ENCODE measurements at regions not wholly inside any gene's neighbourhood (a gene's known extent, or its start where the extent isn't known, plus 50 kb on each side); places are given as distances from the start of the nearest gene placed in this dataset.

DNA sequence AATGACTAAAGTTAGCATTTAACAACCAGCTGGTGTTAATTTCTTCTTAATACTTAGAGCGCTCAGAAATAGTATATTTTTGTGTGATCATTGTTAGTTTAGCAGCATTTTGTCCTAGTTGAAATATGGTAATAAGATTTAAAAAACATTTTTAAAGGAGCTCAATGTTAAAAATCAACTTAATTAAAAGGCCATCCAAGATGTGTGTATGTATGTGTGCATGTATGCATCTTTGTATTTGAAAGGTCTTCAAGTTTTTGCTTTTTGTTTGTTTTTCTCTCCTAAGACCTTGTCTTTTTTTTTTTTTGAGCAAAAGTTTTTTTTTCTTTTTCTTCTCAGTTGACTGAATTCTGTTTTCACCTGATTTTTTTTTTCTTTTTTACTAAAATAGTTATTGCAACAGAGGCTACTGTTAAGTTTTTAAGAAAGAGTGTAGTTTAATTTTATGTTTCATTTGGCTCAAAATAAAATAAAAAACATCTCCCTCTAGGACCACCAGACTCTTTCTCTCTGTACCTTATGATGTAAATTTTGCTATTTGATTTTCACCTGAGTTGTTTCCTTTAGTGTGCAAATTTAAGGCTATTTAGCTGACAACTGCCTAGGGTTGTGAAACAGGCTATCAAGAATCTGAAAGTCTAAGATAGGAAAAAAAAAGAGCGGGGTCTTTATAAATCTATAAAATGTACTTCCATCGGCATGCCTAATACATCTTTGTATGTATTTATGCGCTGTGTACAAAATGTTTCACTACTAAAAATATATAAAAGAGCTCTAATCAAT lies 76.4 kb upstream of the C1GALT1 start:
- TF ChIP-seq EP300 (IDR thresholded peaks at IDR 0.05): no peak
- TF ChIP-seq POLR2A (IDR thresholded peaks at IDR 0.05): no peak
- TF ChIP-seq, protein P1, sequence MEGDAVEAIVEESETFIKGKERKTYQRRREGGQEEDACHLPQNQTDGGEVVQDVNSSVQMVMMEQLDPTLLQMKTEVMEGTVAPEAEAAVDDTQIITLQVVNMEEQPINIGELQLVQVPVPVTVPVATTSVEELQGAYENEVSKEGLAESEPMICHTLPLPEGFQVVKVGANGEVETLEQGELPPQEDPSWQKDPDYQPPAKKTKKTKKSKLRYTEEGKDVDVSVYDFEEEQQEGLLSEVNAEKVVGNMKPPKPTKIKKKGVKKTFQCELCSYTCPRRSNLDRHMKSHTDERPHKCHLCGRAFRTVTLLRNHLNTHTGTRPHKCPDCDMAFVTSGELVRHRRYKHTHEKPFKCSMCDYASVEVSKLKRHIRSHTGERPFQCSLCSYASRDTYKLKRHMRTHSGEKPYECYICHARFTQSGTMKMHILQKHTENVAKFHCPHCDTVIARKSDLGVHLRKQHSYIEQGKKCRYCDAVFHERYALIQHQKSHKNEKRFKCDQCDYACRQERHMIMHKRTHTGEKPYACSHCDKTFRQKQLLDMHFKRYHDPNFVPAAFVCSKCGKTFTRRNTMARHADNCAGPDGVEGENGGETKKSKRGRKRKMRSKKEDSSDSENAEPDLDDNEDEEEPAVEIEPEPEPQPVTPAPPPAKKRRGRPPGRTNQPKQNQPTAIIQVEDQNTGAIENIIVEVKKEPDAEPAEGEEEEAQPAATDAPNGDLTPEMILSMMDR (IDR thresholded peaks at IDR 0.05): no peak
- DNase-seq (ENCODE audit: low spot score in 2 of 2): no peak
- 78 to 84% methylated on average over 4 of the region's 4 CpGs for WGBS, 2 donors
- H3K36me3 ChIP-seq: no peaks in the 10 kb centered on the region
- H3K4me1 ChIP-seq: peaks cover 0 to 8% (median 0%) of the 10 kb centered on the region in 4 donors
- no peak overlapping the region for H3K27ac ChIP-seq
- H3K9me3 ChIP-seq: peaks cover 0 to 10% (median 3%) of the 10 kb centered on the region in 4 donors
- no peaks in the 10 kb centered on the region for H3K27me3 ChIP-seq
- no peak overlapping the region for H3K4me3 ChIP-seq

DNA sequence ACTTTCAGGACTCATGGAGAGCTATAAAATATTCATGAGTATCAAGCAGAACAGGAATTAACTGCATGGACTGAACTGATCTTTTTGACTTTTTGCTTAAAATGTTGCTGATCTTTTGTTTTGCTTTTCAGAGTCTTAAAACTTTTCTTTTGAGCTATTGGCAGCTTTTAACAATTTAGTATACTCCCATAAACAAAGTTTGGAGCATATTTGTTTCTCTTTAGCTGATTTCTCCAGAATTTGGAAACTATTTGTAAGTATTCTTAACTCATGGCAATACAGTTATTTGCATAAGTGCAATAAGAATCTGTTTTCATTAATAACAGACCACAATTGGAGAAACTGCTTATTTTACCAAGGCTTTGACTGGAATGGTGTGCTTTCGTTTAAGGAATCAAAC lies 73.4 kb upstream of the C1GALT1 start:
- Histone ChIP-seq H3K27me3 (no peaks in the 10 kb centered on the region), H3K36me3 (no peaks in the 10 kb centered on the region), H3K27ac (no peak overlapping the region), H3K9me3 (peaks cover 0 to 10% (median 3%) of the 10 kb centered on the region in 4 donors), H3K4me3 (no peak overlapping the region), H3K4me1 (no peaks in the 10 kb centered on the region)
- TF ChIP-seq EP300 (IDR thresholded peaks at IDR 0.05): no peak
- TF ChIP-seq, protein P1 (IDR thresholded peaks at IDR 0.05): no peak
- TF ChIP-seq POLR2A (IDR thresholded peaks at IDR 0.05): no peak
- 84 to 97% methylated on average over 1 of the region's 1 CpG for WGBS, 2 donors
- no peak for DNase-seq (ENCODE audit: low spot score in 2 of 2)

DNA sequence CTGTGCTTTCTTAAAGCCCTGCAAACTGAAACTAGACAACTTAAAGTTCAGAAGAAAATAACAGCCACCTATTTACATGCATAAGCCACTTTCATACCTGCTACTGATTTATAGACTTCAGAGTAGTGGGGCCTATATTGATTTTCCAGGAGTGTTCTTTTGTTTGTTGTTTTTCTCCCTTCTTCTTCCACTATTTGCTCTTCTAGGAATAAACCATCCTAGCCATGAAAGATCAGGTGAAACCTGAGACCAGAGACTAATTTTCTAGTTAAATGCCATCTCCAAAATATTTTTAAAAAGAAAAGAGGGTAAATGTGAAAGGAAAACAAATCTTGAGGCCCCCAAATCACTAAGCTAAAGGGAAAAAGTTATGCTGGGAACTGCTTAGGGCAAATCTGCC lies 72.4 kb upstream of the C1GALT1 start:
- no peak for DNase-seq (ENCODE audit: low spot score in 2 of 2)
- TF ChIP-seq POLR2A (IDR thresholded peaks at IDR 0.05): no peak
- TF ChIP-seq EP300 (IDR thresholded peaks at IDR 0.05): no peak
- TF ChIP-seq, protein P1 (IDR thresholded peaks at IDR 0.05): no peak
- no peak overlapping the region for H3K4me3 ChIP-seq
- no peaks in the 10 kb centered on the region for H3K27me3 ChIP-seq
- H3K27ac ChIP-seq: no peak overlapping the region
- peaks cover 0 to 10% (median 3%) of the 10 kb centered on the region in 4 donors for H3K9me3 ChIP-seq
- no peaks in the 10 kb centered on the region for H3K36me3 ChIP-seq
- H3K4me1 ChIP-seq: no peaks in the 10 kb centered on the region

- H3K36me3 ChIP-seq: no peaks in the 10 kb centered on the region
- TF ChIP-seq POLR2A (IDR thresholded peaks at IDR 0.05): no peak
- no peak for TF ChIP-seq EP300 (IDR thresholded peaks at IDR 0.05)
- TF ChIP-seq, protein P1 (IDR thresholded peaks at IDR 0.05): no peak
- DNase-seq (ENCODE audit: low spot score in 2 of 2): no peak
- H3K9me3 ChIP-seq: peaks cover 0 to 10% (median 3%) of the 10 kb centered on the region in 4 donors
- H3K27me3 ChIP-seq: no peaks in the 10 kb centered on the region
- no peak overlapping the region for H3K27ac ChIP-seq
- H3K4me3 ChIP-seq: no peak overlapping the region
- H3K4me1 ChIP-seq: no peaks in the 10 kb centered on the region
Measured at GRCh38 chr7:7110706-7111105, 71.6 kb upstream of the C1GALT1 start.

GRCh38 chr7:7112868-7113267 lies 69.5 kb upstream of the C1GALT1 start:
- no peak overlapping the region for H3K4me3 ChIP-seq
- no peak for TF ChIP-seq POLR2A (IDR thresholded peaks at IDR 0.05)
- TF ChIP-seq EP300 (IDR thresholded peaks at IDR 0.05): no peak
- TF ChIP-seq, protein P1 (IDR thresholded peaks at IDR 0.05): no peak
- WGBS, 2 donors: 93 to 100% methylated on average over 1 of the region's 1 CpG
- no peaks in the 10 kb centered on the region for H3K4me1 ChIP-seq
- no peaks in the 10 kb centered on the region for H3K36me3 ChIP-seq
- H3K27me3 ChIP-seq: no peaks in the 10 kb centered on the region
- peaks cover 0 to 10% (median 3%) of the 10 kb centered on the region in 4 donors for H3K9me3 ChIP-seq
- DNase-seq (ENCODE audit: low spot score in 2 of 2): no peak
- no peak overlapping the region for H3K27ac ChIP-seq

Measured in tibial nerve (tissue), 4 donors.